ENCODE measurements at regions not wholly inside any gene's neighbourhood (a gene's known extent, or its start where the extent isn't known, plus 50 kb on each side); places are given as distances from the start of the nearest gene placed in this dataset.

DNA sequence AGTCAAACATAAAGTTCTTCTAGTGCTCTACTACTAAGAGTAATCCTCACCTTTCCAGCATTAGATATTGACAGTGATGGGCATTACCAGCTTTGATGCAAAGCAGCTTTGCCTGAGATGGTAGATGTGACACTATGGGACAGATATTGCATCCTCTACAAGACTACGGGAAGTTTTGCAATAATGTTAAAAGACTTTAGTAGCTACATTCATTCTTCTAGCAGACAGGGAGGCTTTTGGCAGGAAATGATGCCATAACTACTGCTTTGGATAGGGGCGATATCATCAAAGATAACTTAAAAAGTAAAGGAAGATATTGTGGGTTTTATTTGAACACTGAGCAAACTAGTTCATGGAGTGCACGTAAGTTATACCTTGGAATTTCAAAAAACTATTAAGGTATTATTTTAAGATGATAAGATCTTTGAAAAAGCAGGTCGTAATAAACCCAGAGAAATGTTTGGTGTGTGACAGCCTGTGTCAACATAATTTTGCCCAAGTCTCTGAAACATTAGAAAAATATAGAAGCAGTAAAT, 368.3 kb upstream of the TMPRSS15 start:
- Histone ChIP-seq H3K27me3 (no peaks in the 10 kb centered on the region), H3K9me3 (no peaks in the 10 kb centered on the region), H3K4me1 (no peaks in the 10 kb centered on the region), H3K4me3 (no peak overlapping the region), H3K36me3 (no peaks in the 10 kb centered on the region), H3K27ac (replicated peaks in 1 of 4) (no peak overlapping the region)
- intact Hi-C loops (cut with DNase I): no loop called here
- no peak for DNase-seq (ENCODE audit: extremely low spot score)
- 79% methylated on average over 4 of the region's 4 CpGs for WGBS
- TF ChIP-seq CTCF (IDR thresholded peaks at IDR 0.05) (no peak), POLR2AphosphoS5 (IDR thresholded peaks at IDR 0.05) (no peak), EP300 (IDR thresholded peaks at IDR 0.05) (no peak), POLR2A (IDR thresholded peaks at IDR 0.05; ENCODE audit: low read depth) (no peak)

GRCh38 chr21:18772404-18772803, 368.8 kb upstream of the TMPRSS15 start:
- DNase-seq (ENCODE audit: extremely low spot score): no peak
- H3K4me3 ChIP-seq: no peak overlapping the region
- TF ChIP-seq CTCF (IDR thresholded peaks at IDR 0.05): no peak
- TF ChIP-seq EP300 (IDR thresholded peaks at IDR 0.05): no peak
- TF ChIP-seq POLR2A (IDR thresholded peaks at IDR 0.05; ENCODE audit: low read depth): no peak
- TF ChIP-seq POLR2AphosphoS5 (IDR thresholded peaks at IDR 0.05): no peak
- intact Hi-C loops (cut with DNase I): no loop called here
- no peaks in the 10 kb centered on the region for H3K36me3 ChIP-seq
- H3K4me1 ChIP-seq: no peaks in the 10 kb centered on the region
- no peaks in the 10 kb centered on the region for H3K27me3 ChIP-seq
- 46% methylated on average over 2 of the region's 2 CpGs for WGBS
- H3K27ac ChIP-seq (replicated peaks in 1 of 4): no peak overlapping the region
- H3K9me3 ChIP-seq: no peaks in the 10 kb centered on the region

DNA sequence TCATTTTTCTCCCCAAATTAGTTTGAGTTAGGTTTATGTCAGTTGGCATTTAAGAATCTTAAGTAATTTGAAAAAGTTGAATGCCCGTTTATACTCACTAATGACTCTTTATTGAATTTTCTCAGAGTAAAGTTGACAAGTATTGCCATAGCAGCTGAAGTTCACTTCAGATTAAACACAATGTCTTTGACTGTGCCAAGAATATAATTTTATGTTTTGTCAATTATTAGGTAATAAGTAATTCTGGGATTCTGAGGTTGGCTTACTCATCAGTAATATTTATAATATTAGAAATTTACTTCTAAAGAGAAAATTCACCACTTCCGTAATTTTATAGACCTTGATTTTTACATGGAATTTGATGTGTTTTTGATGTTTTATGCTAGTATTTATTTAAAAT, 369.3 kb upstream of the TMPRSS15 start:
- H3K27me3 ChIP-seq: no peaks in the 10 kb centered on the region
- TF ChIP-seq POLR2A (IDR thresholded peaks at IDR 0.05; ENCODE audit: low read depth) (no peak), POLR2AphosphoS5 (IDR thresholded peaks at IDR 0.05) (no peak), EP300 (IDR thresholded peaks at IDR 0.05) (no peak), CTCF (IDR thresholded peaks at IDR 0.05) (no peak)
- 80% methylated on average over 2 of the region's 2 CpGs for WGBS
- H3K36me3 ChIP-seq: no peaks in the 10 kb centered on the region
- H3K9me3 ChIP-seq: no peaks in the 10 kb centered on the region
- H3K4me3 ChIP-seq: no peak overlapping the region
- H3K27ac ChIP-seq (replicated peaks in 1 of 4): no peak overlapping the region
- DNase-seq (ENCODE audit: extremely low spot score): no peak
- intact Hi-C loops (cut with DNase I): no loop called here
- H3K4me1 ChIP-seq: no peaks in the 10 kb centered on the region

DNA sequence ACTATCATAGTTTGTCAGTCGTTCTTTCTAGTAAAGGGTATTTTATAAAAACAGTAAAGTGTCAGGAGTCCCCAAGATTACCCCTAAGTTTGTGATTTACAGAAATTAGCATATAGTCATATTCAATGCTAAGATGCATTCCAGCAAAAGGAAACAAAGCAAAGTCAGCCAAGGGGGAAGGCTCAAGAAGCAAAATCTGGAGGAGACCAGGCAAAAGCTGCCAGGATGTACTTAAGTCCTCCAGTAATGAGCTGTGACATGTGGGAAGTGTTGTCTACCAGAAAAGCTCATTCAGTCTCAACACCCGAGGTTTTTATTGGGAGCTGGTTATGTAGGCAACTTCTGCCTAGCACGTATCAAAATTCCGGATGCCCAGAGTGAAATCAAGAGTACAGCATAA, 373.4 kb upstream of the TMPRSS15 start:
- 52% methylated on average over 4 of the region's 4 CpGs for WGBS
- no peak for DNase-seq (ENCODE audit: extremely low spot score)
- no peak overlapping the region for H3K4me3 ChIP-seq
- no peaks in the 10 kb centered on the region for H3K9me3 ChIP-seq
- H3K4me1 ChIP-seq: no peaks in the 10 kb centered on the region
- intact Hi-C loops (cut with DNase I): no loop called here
- no peaks in the 10 kb centered on the region for H3K36me3 ChIP-seq
- H3K27me3 ChIP-seq: no peaks in the 10 kb centered on the region
- H3K27ac ChIP-seq (replicated peaks in 1 of 4): no peak overlapping the region
- no peak for TF ChIP-seq CTCF (IDR thresholded peaks at IDR 0.05)
- no peak for TF ChIP-seq EP300 (IDR thresholded peaks at IDR 0.05)
- no peak for TF ChIP-seq POLR2AphosphoS5 (IDR thresholded peaks at IDR 0.05)

DNA sequence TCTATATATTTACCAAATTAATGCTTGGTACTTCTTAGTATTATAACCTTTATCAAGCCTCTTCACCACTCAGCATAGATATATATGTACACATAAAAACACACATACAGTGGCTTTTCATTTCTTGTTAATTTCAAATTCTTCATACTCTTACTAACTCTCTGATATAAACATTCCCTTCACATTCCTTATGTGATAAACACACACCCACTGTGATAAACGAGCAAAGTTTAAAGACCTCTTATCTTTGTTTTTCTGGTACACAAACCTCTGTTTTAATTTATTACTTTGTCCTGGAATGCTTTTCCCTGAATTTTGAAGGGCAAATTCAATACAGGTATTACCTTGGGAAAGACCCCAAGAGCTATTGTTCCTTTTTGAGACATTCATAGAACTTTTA, 379.1 kb upstream of the TMPRSS15 start:
- Histone ChIP-seq H3K36me3 (no peaks in the 10 kb centered on the region), H3K9me3 (no peaks in the 10 kb centered on the region), H3K27ac (replicated peaks in 1 of 4) (no peak overlapping the region), H3K4me3 (no peak overlapping the region), H3K27me3 (no peaks in the 10 kb centered on the region), H3K4me1 (no peaks in the 10 kb centered on the region)
- intact Hi-C loops (cut with DNase I): no loop called here
- TF ChIP-seq EP300 (IDR thresholded peaks at IDR 0.05) (no peak), POLR2AphosphoS5 (IDR thresholded peaks at IDR 0.05) (no peak), POLR2A (IDR thresholded peaks at IDR 0.05; ENCODE audit: low read depth) (no peak), CTCF (IDR thresholded peaks at IDR 0.05) (no peak)
- no peak for DNase-seq (ENCODE audit: extremely low spot score)
- 47% methylated on average over 1 of the region's 1 CpG for WGBS
